ENCODE measurements at regions not wholly inside any gene's neighbourhood (a gene's known extent, or its start where the extent isn't known, plus 50 kb on each side); places are given as distances from the start of the nearest gene placed in this dataset.

- H2AFZ ChIP-seq = no peak overlapping the region
- 94 to 96% methylated on average over 4 of the region's 4 CpGs for WGBS, 2 experiments (ENCODE audit: low coverage in 1 of 2, low lambda C conversion rate in 2 of 2, missing lambda C conversion rate in 2 of 2)
- H4K20me1 ChIP-seq (ENCODE audit: insufficient read depth) = no peaks in the 10 kb centered on the region
- no peaks in the 10 kb centered on the region for H3K36me3 ChIP-seq (ENCODE audit: low read depth)
- H3K4me3 ChIP-seq = no peak overlapping the region
- H3K9me2 ChIP-seq (ENCODE audit: insufficient read depth) = no peaks in the 10 kb centered on the region
- in situ Hi-C loops (cut with MboI) = no loop called here
- no peak overlapping the region for H3K27ac ChIP-seq
- H3K4me1 ChIP-seq (ENCODE audit: insufficient read depth) = peaks cover 18% of the 10 kb centered on the region
- no peaks in the 10 kb centered on the region for H3F3A ChIP-seq (ENCODE audit: insufficient read depth)
- H3K4me2 ChIP-seq (ENCODE audit: unreplicated experiment) = no peak overlapping the region
- DNase-seq = no peak
- no peaks in the 10 kb centered on the region for H3K79me2 ChIP-seq (ENCODE audit: insufficient read depth)
- TF ChIP-seq EZH2phosphoT487 (IDR thresholded peaks at IDR 0.05; ENCODE audit: insufficient read depth, low read depth) (no peak), EZH2 (IDR thresholded peaks at IDR 0.05; ENCODE audit: insufficient read depth, poor library complexity, severe bottlenecking) (no peak)
- H3K27me3 ChIP-seq (replicated peaks; ENCODE audit: insufficient read depth) = no peaks in the 10 kb centered on the region
- no peak overlapping the region for H3K9ac ChIP-seq
- no peaks in the 10 kb centered on the region for H3K9me3 ChIP-seq (ENCODE audit: low read depth)
These were observed 1017.5 kb downstream of the XPNPEP1 start for GRCh38 chr10:108905821-108906220.

GRCh38 chr10:108905171-108905570, 1018.1 kb downstream of the XPNPEP1 start:
- Histone ChIP-seq H3K9ac (no peak overlapping the region), H3K4me3 (no peak overlapping the region), H3K4me2 (ENCODE audit: unreplicated experiment) (no peak overlapping the region), H3K79me2 (ENCODE audit: insufficient read depth) (no peaks in the 10 kb centered on the region), H3K4me1 (ENCODE audit: insufficient read depth) (peaks cover 18% of the 10 kb centered on the region), H3K9me3 (ENCODE audit: low read depth) (no peaks in the 10 kb centered on the region), H3K27ac (no peak overlapping the region), H4K20me1 (ENCODE audit: insufficient read depth) (no peaks in the 10 kb centered on the region), H3F3A (ENCODE audit: insufficient read depth) (no peaks in the 10 kb centered on the region), H3K36me3 (ENCODE audit: low read depth) (no peaks in the 10 kb centered on the region), H2AFZ (no peak overlapping the region), H3K9me2 (ENCODE audit: insufficient read depth) (no peaks in the 10 kb centered on the region), H3K27me3 (replicated peaks; ENCODE audit: insufficient read depth) (no peaks in the 10 kb centered on the region)
- DNase-seq = no peak
- in situ Hi-C loops (cut with MboI) = no loop called here
- no peak for TF ChIP-seq EZH2 (IDR thresholded peaks at IDR 0.05; ENCODE audit: insufficient read depth, poor library complexity, severe bottlenecking)
- no peak for TF ChIP-seq EZH2phosphoT487 (IDR thresholded peaks at IDR 0.05; ENCODE audit: insufficient read depth, low read depth)

- H3F3A ChIP-seq (ENCODE audit: insufficient read depth) = no peaks in the 10 kb centered on the region
- H3K9me2 ChIP-seq (ENCODE audit: insufficient read depth) = no peaks in the 10 kb centered on the region
- no peaks in the 10 kb centered on the region for H4K20me1 ChIP-seq (ENCODE audit: insufficient read depth)
- H3K9me3 ChIP-seq (ENCODE audit: low read depth) = no peaks in the 10 kb centered on the region
- no peak overlapping the region for H3K4me3 ChIP-seq
- no peaks in the 10 kb centered on the region for H3K36me3 ChIP-seq (ENCODE audit: low read depth)
- no peak overlapping the region for H3K4me2 ChIP-seq (ENCODE audit: unreplicated experiment)
- no peak overlapping the region for H2AFZ ChIP-seq
- WGBS, 2 experiments (ENCODE audit: low coverage in 1 of 2, low lambda C conversion rate in 2 of 2, missing lambda C conversion rate in 2 of 2) = 66 to 68% methylated on average over 5 of the region's 5 CpGs
- H3K79me2 ChIP-seq (ENCODE audit: insufficient read depth) = no peaks in the 10 kb centered on the region
- no peak for TF ChIP-seq EZH2phosphoT487 (IDR thresholded peaks at IDR 0.05; ENCODE audit: insufficient read depth, low read depth)
- TF ChIP-seq EZH2 (IDR thresholded peaks at IDR 0.05; ENCODE audit: insufficient read depth, poor library complexity, severe bottlenecking) = no peak
- H3K9ac ChIP-seq = no peak overlapping the region
- peak; percentile 48 for DNase-seq
- H3K4me1 ChIP-seq (ENCODE audit: insufficient read depth) = peaks cover 18% of the 10 kb centered on the region
- H3K27me3 ChIP-seq (replicated peaks; ENCODE audit: insufficient read depth) = no peaks in the 10 kb centered on the region
- in situ Hi-C loops (cut with MboI) = no loop called here
- H3K27ac ChIP-seq = no peak overlapping the region
These were observed 1019.0 kb downstream of the XPNPEP1 start for GRCh38 chr10:108904163-108904838.

GRCh38 chr10:108902619-108903285, 1020.6 kb downstream of the XPNPEP1 start:
- H3F3A ChIP-seq (ENCODE audit: insufficient read depth) = no peaks in the 10 kb centered on the region
- H4K20me1 ChIP-seq (ENCODE audit: insufficient read depth) = no peaks in the 10 kb centered on the region
- no peak for TF ChIP-seq EZH2 (IDR thresholded peaks at IDR 0.05; ENCODE audit: insufficient read depth, poor library complexity, severe bottlenecking)
- TF ChIP-seq EZH2phosphoT487 (IDR thresholded peaks at IDR 0.05; ENCODE audit: insufficient read depth, low read depth) = no peak
- no peaks in the 10 kb centered on the region for H3K36me3 ChIP-seq (ENCODE audit: low read depth)
- H3K9me2 ChIP-seq (ENCODE audit: insufficient read depth) = no peaks in the 10 kb centered on the region
- DNase-seq = no peak
- H3K9ac ChIP-seq = no peak overlapping the region
- no peak overlapping the region for H2AFZ ChIP-seq
- H3K9me3 ChIP-seq (ENCODE audit: low read depth) = no peaks in the 10 kb centered on the region
- H3K4me1 ChIP-seq (ENCODE audit: insufficient read depth) = peaks cover 18% of the 10 kb centered on the region
- in situ Hi-C loops (cut with MboI) = no loop called here
- H3K27ac ChIP-seq = no peak overlapping the region
- peak overlapping the region; percentile 6 for H3K4me2 ChIP-seq (ENCODE audit: unreplicated experiment)
- no peaks in the 10 kb centered on the region for H3K79me2 ChIP-seq (ENCODE audit: insufficient read depth)
- H3K4me3 ChIP-seq = no peak overlapping the region
- H3K27me3 ChIP-seq (replicated peaks; ENCODE audit: insufficient read depth) = no peaks in the 10 kb centered on the region
- 68 to 73% methylated on average over 6 of the region's 6 CpGs for WGBS, 2 experiments (ENCODE audit: low coverage in 1 of 2, low lambda C conversion rate in 2 of 2, missing lambda C conversion rate in 2 of 2)

Data from GM23248 (cell line).